AG09309 (cell line): ENCODE measurements at regions not wholly inside any gene's neighbourhood (a gene's known extent, or its start where the extent isn't known, plus 50 kb on each side); places are given as distances from the start of the nearest gene placed in this dataset.
"Not testable (repeated sequence)": the region's sequence is repeated elsewhere in the genome, so short reads cannot be mapped to it uniquely, and the experiment has no call there.

Experiments
- DNase-seq: peaks from one replicate; pipeline ENCODE4 v3.0.0-alpha.2; 2010; ENCODE audit warnings: low read depth
- H3K4me3 ChIP-seq: 2 replicates; pipeline ENCODE4 v1.5.1; 2011; ENCODE audit warnings: mild to moderate bottlenecking, low read depth, low read length, moderate library complexity; ENCODE audit not compliant: control insufficient read depth
- CTCF ChIP-seq: IDR thresholded peaks from 2 replicates; pipeline ENCODE4 v1.5.1; 2011; ENCODE audit warnings: mild to moderate bottlenecking, low read depth, low read length, inconsistent platforms; ENCODE audit not compliant: insufficient read depth, control insufficient read depth; ENCODE audit errors: missing control alignments

GRCh38 chrX:145393702-145394235, 146.5 kb downstream of the SPANXN1 start:
- DNase-seq, result no peak
- no peak for TF ChIP-seq CTCF
- H3K4me3 ChIP-seq, result no peak overlapping the region

GRCh38 chrX:145394344-145394743, 147.0 kb downstream of the SPANXN1 start:
- no peak for DNase-seq
- H3K4me3 ChIP-seq, result no peak overlapping the region
- TF ChIP-seq CTCF, result no peak

GRCh38 chrX:145396612-145397011, 149.3 kb downstream of the SPANXN1 start:
- TF ChIP-seq CTCF, result no peak

GRCh38 chrX:145405012-145405411, 157.7 kb downstream of the SPANXN1 start:
- TF ChIP-seq CTCF, result peak; percentile 47
- no peak for DNase-seq
- H3K4me3 ChIP-seq, result no peak overlapping the region

More at GRCh38 chrX:145396612-145397011, 149.3 kb downstream of the SPANXN1 start:
- H3K4me3 ChIP-seq, result no peak overlapping the region
- DNase-seq, result no peak

- TF ChIP-seq CTCF, result no peak
- H3K4me3 ChIP-seq, result no peak overlapping the region
- DNase-seq, result no peak
Observed at GRCh38 chrX:145410622-145411021, 163.3 kb downstream of the SPANXN1 start.

GRCh38 chrX:145436211-145436610, 188.9 kb downstream of the SPANXN1 start:
- DNase-seq, H3K4me3 ChIP-seq: not testable (repeated sequence)

- no peak overlapping the region for H3K4me3 ChIP-seq
- DNase-seq, result no peak
- TF ChIP-seq CTCF, result no peak
Observed at GRCh38 chrX:145464650-145465049, 217.3 kb downstream of the SPANXN1 start.
